NCI-H1105 (cell line): ENCODE measurements at regions not wholly inside any gene's neighbourhood (a gene's known extent, or its start where the extent isn't known, plus 50 kb on each side); places are given as distances from the start of the nearest gene placed in this dataset.

Source experiments
- DNase-seq: peaks from one replicate; lab custom pipeline; 2025; lab: John Stamatoyannopoulos, UW

DNA sequence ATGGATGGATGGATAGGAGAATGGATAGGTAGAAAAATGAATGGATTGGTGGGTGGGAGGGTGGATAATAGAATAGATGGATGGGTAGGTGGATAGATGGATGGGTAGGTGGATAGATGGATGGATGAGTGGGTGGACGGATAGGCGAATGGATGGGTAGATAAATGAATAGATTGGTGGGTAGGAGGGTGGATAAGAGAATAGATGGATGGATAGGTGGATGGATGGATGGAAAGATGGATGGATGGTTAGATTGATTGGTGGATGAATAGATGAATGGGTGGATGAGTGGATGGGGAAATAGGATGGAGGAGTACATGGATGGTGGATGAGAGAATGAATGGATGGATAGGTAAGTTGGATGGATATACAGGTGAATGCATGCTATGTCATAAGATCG, 110.5 kb downstream of the CEBPB start:
- no peak for DNase-seq

DNA sequence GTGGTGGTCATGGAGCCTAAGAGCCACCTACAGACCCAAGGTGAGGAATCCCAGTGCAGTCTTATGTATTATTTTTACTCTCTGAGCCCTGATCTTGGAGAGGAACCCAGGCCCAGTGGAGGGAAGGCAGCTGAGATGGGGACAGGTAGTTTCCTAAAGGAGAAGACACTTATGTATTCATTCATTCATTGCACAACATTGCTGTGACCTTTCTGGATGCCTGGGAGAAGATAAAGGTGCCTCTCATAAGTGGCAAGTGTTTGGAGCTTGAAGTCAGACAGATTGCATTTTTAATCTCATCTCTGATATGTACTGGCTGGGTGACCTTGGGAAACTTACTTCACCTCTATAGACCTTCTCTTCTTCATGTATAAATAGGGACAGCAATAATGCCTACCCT, 111.1 kb downstream of the CEBPB start:
- DNase-seq, result no peak

GRCh38 chr20:50302341-50303057, 111.9 kb downstream of the CEBPB start:
- DNase-seq, result no peak

DNA sequence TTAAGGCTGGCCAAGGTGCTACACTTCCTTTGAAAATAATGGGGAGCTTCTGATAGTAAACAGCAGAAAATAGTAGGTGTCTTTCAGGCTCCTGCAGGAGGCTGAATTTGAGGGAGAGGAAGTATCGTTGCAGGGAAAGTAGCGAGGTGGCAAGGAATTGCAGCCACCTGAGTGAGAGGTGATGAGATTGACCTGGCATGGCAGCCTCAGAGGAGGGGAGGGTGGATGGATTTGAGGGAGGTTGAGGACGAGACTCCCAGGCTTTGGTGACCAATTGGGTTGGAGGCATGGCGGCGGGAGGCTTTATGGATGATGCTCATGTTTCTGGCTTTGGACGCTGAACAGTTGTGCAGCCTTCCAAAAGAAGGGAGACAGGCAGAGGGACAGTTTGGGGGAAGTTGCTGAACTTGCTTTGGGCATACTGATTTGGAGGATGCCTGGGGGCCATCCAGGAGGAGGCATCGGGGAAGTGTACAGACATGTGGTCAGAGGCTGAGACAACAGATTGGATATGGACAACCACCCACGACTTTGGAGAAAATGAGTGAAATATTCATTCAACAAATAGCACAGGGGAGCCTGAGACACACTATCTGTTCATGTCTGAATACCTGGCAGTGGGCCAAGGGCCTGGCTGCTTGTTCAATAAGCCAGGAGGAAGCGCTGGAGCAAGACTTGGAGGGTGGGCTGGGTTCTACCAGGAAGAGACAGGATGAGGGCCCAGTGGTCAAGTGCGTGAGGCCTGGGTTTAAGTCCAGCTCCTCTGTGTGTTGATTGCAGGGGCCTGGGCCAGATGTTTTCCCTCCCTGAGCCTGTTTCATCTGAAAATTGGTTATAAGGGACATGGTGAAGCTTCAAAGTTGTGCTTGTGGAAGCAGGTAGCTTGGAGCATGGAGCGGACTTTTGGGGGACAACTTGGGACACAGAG, 113.2 kb downstream of the CEBPB start:
- peak; percentile 71 for DNase-seq

DNA sequence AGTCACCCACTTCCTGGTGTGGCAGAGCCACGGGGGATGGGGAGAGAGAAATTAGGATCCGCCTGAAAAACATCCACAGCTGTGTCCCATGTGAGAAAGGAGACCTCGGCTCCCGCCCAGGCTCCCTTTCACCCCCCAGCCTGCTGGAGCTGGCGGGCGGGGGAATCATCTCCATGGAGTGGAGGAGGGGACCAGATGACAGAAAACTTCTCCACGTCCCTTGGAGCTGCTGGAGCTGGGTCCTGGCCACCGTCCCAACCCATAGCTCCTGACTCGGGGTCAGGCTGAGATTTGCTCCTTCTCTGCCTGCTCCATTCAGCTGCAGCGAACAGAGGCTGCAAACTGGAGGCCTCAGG, 113.8 kb downstream of the CEBPB start:
- no peak for DNase-seq

DNA sequence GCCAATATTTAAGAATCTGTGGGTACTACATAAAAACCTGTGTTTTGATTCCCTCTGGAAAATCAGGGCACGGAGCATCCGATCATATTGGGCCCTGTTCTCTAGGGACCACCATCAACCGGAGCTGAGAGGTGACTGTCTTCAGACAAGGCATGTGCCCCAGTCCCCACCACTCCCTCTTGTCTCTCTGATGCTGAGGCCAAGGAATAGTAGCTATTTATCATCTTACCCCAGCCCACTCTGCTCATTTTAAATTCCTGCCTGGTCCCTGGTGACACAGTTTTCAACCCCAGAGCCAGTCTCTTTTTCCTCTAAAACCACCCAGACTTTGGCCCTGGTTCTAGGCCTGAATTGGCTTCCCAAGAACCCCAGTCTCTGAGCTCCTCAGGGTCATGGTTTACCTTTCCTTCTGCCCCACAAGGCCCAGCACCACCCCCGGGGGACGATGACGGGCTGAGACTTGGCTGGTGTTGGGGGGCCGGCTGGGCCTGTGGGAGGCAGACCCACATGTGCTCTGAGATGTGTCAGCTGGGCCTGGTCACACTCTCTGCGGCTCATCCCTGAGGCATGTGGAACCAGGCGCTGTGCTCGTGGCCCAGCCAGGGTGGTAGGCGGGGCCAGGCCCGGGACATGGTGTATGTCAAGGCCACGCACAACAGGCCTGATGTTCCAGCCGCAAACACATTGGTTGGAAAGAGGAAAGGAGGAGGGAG, 114.4 kb downstream of the CEBPB start:
- no peak for DNase-seq

DNA sequence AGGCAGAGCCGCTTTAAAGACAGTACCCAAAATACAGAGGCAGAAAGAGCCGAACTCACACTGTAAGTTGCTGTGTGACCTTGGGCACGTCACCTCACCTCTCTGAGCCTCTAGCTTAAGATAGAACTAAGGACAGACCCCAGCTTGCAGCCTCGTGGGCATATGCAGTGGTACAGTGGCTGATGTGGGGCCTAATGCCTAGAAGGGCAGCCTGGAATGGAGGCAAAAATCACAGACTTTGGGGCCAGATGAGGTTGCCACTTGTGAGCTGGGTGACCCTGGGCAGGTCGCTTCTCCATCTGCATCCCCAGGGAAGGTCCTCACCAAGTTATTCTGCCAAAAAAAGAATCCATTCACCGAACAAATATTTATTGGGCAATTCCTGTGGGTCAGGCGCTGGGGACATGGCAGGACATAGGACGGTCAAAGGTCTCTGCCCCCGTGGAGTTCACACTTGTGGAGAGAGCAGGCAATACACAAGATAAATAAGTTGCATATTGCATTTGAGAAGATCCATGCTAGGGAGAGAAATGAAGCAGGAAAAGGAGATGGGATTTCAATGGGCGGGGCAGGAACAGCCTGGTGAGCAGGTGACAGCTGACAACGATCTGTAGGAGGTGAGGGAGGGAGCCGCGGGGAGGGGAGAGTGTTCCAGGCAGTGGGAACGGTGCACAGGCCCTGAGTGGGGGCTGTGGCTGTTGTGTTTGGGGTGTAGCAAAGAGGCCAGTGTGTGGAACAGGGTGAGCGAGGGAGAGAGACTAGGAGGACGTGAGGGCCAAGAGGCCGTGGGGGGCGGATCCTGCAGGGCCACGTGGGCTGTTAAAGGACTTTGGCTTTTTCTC, 115.2 kb downstream of the CEBPB start:
- DNase-seq, result no peak

DNA sequence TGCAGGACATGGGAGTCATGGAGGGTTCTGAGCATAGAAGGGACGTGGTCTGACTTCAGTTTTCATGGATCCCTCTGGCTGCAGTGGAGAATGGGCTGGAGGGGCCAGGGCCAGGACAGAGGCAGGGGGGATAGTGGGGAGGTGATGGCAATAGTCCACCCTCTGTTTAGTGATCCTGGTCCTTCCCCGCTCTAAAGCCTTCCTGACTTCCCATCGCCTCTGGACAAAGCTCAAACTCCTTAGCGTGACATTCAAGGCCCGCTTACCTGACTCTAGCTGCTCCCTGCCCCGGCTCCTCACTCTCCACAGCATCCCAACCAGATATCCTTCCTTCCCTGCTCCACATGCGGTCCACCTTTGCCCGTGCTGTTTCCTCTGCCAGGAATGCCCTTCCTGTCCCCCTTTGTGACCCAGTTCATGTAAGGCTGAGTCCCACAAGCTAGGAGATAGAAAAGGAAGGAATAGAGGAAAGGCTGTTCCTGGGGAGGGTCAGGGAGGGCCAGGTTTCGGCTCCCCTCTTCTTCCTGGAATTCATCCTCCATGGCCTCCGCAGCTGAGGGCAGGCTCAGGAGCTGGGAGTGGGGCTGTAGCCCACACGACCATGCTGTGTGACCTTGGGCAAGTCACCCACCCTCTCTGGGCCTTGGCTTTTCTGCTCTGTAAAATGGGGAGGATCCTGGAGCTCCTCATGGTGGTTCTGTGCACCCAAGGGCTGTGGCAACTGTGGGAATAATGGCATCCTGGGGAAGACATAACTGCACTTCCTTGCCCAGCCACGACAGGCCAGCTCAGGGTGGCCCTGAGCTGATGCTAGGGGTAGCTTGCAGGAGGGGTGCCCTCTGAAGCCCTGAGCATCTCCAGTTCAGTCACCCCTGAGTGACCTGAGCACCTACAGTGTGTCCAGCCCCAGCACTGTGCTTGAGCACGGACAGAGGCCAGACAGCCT, 116.1 kb downstream of the CEBPB start:
- DNase-seq, result no peak

DNA sequence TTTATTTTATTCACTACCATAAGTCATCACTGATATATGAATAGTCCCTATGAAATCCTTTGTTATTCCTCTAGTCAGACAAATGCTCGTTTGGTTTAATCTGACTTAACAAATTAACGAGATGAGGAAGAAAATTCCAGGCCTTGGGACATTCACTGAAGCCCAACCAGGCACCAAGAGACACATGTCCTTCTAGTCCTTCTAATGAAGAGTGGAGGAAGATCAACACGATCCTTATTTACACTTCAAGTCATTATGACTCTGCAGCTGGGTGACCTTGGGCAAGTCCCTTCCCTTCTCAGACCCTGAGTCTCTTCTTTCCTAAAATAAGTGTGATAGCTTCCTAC, 117.5 kb downstream of the CEBPB start:
- no peak for DNase-seq

GRCh38 chr20:50308513-50309279, 118.1 kb downstream of the CEBPB start:
- no peak for DNase-seq

GRCh38 chr20:50309280-50309763, 118.7 kb downstream of the CEBPB start:
- no peak for DNase-seq

DNA sequence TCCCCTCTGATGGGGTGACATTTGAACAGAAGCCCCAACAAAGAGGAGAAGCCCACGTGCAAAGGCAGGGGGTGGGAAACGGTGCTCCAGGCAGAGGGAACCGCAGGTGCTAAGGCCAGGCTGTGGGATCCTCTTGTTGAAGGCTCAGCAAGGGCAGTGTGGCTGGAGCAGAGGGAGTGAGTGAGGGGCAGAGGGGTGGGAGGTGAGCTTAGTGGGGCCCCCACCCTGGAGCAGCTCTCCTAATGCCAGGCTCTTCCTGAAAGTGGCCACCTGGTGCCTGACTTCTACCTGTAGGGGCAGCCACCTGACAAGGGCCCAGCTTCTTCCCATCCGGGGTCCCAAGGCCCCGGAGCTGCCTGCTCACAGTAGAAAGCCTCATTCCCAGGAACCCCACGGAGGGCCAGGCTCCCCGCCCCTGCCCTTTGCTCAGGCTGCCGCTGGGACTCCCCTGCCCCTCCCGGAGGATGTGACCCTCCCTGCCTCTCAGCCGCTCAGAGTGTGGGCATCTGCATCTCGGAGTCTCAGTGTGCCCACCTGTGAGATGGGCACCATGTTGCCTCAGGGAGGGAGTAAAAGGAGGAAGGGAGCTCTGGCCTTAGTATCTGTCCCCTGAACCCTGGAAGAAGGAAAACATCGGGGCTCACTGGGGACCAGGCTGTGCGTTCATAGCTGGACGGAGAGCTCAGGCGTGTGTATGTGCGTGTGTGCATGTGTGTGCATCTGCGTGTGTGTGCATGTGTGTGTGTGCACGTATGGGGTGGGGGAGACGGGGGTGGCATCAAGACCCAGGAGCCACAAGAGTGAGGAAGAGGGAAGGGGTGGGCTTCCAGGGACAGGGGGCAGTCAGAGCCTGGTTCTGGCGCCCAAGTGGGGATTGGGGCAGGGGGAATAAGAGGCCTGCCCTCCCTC, 119.4 kb downstream of the CEBPB start:
- DNase-seq, result no peak

DNA sequence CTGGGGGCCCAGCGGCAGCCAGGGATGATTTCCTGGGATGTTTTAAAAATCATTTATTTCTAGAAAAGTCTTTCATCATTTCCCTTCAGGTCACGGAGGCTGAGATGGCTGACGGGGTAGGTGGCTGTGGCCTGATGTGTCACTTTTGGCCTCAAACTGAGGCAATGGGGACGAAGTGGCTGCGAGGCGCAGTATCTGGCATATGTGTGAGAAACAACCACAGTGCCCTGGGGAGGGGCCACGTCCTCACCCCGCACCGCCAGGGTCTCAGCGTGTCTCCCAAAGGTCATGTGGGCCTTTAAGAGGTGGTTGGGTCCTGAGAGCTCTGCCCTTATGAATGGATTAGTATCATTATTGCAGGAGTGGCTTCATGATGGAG, 120.0 kb downstream of the CEBPB start:
- DNase-seq, result no peak

DNA sequence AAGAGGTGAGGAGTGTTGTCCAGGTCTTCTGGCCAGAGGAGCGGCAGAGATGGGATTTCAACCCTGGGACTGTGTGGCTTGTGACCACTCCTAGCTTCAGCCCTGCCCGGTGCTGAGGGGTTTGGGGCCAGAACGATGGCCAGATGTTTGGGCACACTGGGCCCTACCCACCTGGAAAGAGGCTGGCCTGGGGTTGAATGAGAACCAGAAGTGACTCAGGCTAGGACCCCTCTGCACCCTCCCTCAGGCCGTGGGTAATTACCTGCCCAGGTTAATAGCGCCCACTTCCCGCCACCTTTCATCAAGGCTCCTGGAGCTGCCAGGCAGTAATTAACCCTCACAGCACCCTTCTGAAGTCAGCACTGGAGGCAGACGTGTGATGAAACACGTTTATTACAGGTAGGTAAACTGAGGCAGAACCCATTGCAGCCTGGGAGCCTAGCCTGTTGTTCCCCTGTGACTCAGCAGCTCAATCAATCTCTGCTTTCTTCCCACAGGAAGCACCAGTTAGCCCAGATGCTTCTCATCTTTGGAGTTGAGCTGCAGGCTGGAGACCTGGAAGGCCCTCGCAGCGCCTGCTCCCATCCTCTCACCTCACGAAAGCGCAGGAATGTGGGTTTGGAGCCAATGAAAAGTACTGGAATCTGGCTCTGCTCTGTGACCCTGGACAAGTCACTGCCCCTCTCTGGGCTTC, 120.8 kb downstream of the CEBPB start:
- no peak for DNase-seq

- DNase-seq, result no peak
Observed at GRCh38 chr20:50312002-50312681, 121.5 kb downstream of the CEBPB start.

DNA sequence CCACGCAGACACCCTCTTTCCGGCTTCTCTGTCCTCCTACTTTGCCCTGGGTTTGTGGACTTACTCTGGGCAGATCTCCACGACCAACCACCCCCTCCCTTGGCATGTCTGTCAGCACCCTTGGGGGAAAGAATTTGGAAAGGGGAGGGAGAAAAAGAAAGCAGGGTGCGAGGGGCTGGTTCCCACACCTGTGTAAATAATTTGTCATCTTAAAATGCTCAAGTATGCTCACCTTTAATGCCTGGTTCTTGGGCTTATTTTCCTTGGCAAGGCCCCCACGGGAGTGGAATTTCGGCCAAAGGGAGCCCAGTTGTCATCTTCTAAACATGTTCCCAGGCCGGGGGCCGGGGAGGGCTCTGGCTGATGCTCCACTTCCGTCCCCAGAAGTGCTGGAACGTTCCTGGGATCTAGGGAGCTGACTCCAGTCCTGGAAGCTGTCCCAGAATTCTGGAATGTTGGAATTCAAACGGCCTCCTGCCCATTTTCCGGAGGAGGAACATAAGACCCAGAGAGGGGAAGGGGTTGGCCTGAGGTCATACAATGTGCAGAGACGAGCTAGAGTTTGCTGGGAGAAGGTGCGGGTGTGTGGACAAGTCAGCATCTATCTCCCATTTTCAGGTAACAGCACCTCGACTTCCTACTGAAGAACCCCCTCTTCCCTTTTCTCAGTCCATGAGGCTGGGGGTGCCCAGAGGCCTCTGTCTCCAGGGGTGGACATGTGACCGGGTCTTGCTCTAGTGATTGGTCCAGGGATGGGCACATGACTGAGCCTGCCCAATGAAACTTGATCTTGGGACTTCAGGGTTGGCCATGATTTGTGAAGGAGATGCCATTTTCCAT, 122.3 kb downstream of the CEBPB start:
- DNase-seq, result no peak

DNA sequence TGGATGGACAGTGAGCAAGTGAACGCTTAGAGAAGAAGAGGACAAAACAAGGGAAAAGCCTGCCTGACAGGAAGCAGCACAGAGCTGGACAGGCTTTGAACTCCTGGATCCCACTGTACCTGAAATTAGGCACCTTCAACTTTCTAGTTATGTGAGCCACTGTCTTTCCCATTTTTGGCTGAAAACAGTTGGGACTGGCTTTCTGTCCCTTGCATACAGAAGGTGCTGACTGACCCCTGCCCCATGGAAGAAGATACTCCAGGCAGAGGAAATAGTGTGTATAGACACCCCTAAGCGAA, 122.8 kb downstream of the CEBPB start:
- DNase-seq, result no peak
